ENCODE measurements at regions not wholly inside any gene's neighbourhood (a gene's known extent, or its start where the extent isn't known, plus 50 kb on each side); places are given as distances from the start of the nearest gene placed in this dataset.

DNA sequence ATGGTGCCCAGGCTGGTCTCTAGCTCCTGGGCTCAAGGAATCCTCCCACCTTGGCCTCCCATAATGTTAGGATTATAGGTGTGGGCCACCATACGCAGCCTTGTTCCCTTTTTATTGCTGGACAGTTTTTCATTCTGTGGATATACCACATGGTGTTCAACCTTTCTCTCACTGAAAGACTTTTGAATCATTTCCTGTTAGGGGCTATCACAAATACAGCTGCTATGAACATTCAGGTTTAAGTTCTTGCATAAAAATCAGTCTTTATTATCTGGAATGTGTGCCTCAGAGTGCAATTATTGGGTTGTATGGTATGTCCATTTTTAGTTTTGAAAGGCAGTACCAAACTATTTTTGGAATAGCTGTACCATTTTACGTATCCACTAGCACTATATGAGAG is 647.2 kb downstream of the LIG4 start:
- H3K27ac ChIP-seq (ENCODE audit: low read depth in 1 of 3, low read length in 2 of 3) = no peak overlapping the region
- H3K36me3 ChIP-seq (ENCODE audit: control insufficient read depth in 3 of 3, insufficient read depth in 2 of 3, low read depth in 1 of 3, low read length in 3 of 3) = no peaks in the 10 kb centered on the region
- DNase-seq (no peak), FAIRE-seq (no peak)
- no peaks in the 10 kb centered on the region for H3K4me1 ChIP-seq (ENCODE audit: control insufficient read depth in 3 of 3, insufficient read depth in 2 of 3, low read depth in 1 of 3, low read length in 2 of 3)
- 88 to 94% (median 90%) methylated on average over 2 of the region's 2 CpGs for WGBS, 3 donors
- no peaks in the 10 kb centered on the region for H3K27me3 ChIP-seq (ENCODE audit: control insufficient read depth in 3 of 3, insufficient read depth in 3 of 3, low read length in 3 of 3)
- H3K9me3 ChIP-seq (ENCODE audit: control insufficient read depth in 2 of 2, insufficient read depth in 1 of 2, low read depth in 1 of 2, low read length in 1 of 2) = no peaks in the 10 kb centered on the region
- no peak overlapping the region for H3K4me3 ChIP-seq (ENCODE audit: low read depth in 1 of 3, low read length in 3 of 3)

GRCh38 chr13:107563099-107563925 is 652.0 kb downstream of the LIG4 start:
- Histone ChIP-seq H3K36me3 (ENCODE audit: control insufficient read depth in 3 of 3, insufficient read depth in 2 of 3, low read depth in 1 of 3, low read length in 3 of 3) (no peaks in the 10 kb centered on the region), H3K9me3 (ENCODE audit: control insufficient read depth in 2 of 2, insufficient read depth in 1 of 2, low read depth in 1 of 2, low read length in 1 of 2) (no peaks in the 10 kb centered on the region), H3K4me1 (ENCODE audit: control insufficient read depth in 3 of 3, insufficient read depth in 2 of 3, low read depth in 1 of 3, low read length in 2 of 3) (no peaks in the 10 kb centered on the region), H3K27me3 (ENCODE audit: control insufficient read depth in 3 of 3, insufficient read depth in 3 of 3, low read length in 3 of 3) (no peaks in the 10 kb centered on the region), H3K27ac (ENCODE audit: low read depth in 1 of 3, low read length in 2 of 3) (no peak overlapping the region), H3K4me3 (ENCODE audit: low read depth in 1 of 3, low read length in 3 of 3) (no peak overlapping the region)
- DNase-seq (no peak), FAIRE-seq (no peak)
- 33 to 42% (median 42%) methylated on average over 7 of the region's 7 CpGs for WGBS, 3 donors

GRCh38 chr13:107562203-107562602 is 653.1 kb downstream of the LIG4 start:
- Histone ChIP-seq H3K4me1 (ENCODE audit: control insufficient read depth in 3 of 3, insufficient read depth in 2 of 3, low read depth in 1 of 3, low read length in 2 of 3) (no peaks in the 10 kb centered on the region), H3K27me3 (ENCODE audit: control insufficient read depth in 3 of 3, insufficient read depth in 3 of 3, low read length in 3 of 3) (no peaks in the 10 kb centered on the region), H3K9me3 (ENCODE audit: control insufficient read depth in 2 of 2, insufficient read depth in 1 of 2, low read depth in 1 of 2, low read length in 1 of 2) (no peaks in the 10 kb centered on the region), H3K27ac (ENCODE audit: low read depth in 1 of 3, low read length in 2 of 3) (no peak overlapping the region), H3K36me3 (ENCODE audit: control insufficient read depth in 3 of 3, insufficient read depth in 2 of 3, low read depth in 1 of 3, low read length in 3 of 3) (no peaks in the 10 kb centered on the region), H3K4me3 (ENCODE audit: low read depth in 1 of 3, low read length in 3 of 3) (no peak overlapping the region)
- DNase-seq = no peak
- no peak for FAIRE-seq
- 58 to 62% (median 58%) methylated on average over 5 of the region's 5 CpGs for WGBS, 3 donors

DNA sequence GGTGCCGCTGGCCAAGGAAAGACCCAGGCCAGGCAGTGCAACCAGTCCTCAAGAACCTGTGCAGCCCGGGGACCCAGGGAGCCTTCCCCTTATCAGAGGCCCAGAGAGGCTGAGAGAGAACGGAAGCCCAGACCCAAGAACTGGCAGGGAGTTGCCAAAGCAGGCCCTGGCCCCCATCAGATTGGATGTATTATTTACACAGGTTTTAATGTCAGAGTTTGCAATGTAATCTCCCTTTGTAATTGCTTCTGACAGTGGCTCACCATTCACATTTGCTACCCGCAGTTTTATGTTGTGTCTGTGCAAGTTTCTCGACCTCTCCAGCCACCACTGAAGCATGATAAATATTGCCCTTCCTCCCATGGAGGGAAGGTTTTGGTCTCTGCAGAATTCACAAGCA is 660.9 kb downstream of the LIG4 start:
- no peaks in the 10 kb centered on the region for H3K36me3 ChIP-seq (ENCODE audit: control insufficient read depth in 3 of 3, insufficient read depth in 2 of 3, low read depth in 1 of 3, low read length in 3 of 3)
- DNase-seq (no peak), FAIRE-seq (no peak)
- H3K4me1 ChIP-seq (ENCODE audit: control insufficient read depth in 3 of 3, insufficient read depth in 2 of 3, low read depth in 1 of 3, low read length in 2 of 3) = no peaks in the 10 kb centered on the region
- WGBS, 3 donors = 63 to 67% (median 65%) methylated on average over 5 of the region's 5 CpGs
- H3K4me3 ChIP-seq (ENCODE audit: low read depth in 1 of 3, low read length in 3 of 3) = no peak overlapping the region
- H3K9me3 ChIP-seq (ENCODE audit: control insufficient read depth in 2 of 2, insufficient read depth in 1 of 2, low read depth in 1 of 2, low read length in 1 of 2) = no peaks in the 10 kb centered on the region
- H3K27ac ChIP-seq (ENCODE audit: low read depth in 1 of 3, low read length in 2 of 3) = no peak overlapping the region
- H3K27me3 ChIP-seq (ENCODE audit: control insufficient read depth in 3 of 3, insufficient read depth in 3 of 3, low read length in 3 of 3) = no peaks in the 10 kb centered on the region

DNA sequence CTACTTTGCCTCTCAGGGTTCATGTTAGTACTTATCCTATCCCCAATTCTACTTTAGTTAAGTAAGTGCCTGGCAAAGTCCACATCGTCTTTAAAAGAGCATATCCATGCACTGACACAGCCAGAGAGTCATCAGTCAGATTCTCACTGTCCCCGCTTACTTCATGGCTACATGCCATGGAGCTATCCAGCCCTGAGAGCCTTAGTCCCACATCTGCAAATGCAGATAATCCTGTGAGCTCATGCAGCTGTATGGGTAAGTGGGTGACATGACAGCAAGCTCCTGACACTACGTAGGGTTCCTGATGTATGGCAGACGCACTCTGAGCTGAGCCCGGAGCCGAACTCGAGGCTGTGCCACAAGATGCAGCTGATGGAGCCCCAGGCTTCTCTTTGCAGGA is 661.5 kb downstream of the LIG4 start:
- Histone ChIP-seq H3K9me3 (ENCODE audit: control insufficient read depth in 2 of 2, insufficient read depth in 1 of 2, low read depth in 1 of 2, low read length in 1 of 2) (no peaks in the 10 kb centered on the region), H3K27ac (ENCODE audit: low read depth in 1 of 3, low read length in 2 of 3) (no peak overlapping the region), H3K36me3 (ENCODE audit: control insufficient read depth in 3 of 3, insufficient read depth in 2 of 3, low read depth in 1 of 3, low read length in 3 of 3) (no peaks in the 10 kb centered on the region), H3K4me3 (ENCODE audit: low read depth in 1 of 3, low read length in 3 of 3) (no peak overlapping the region), H3K4me1 (ENCODE audit: control insufficient read depth in 3 of 3, insufficient read depth in 2 of 3, low read depth in 1 of 3, low read length in 2 of 3) (no peaks in the 10 kb centered on the region), H3K27me3 (ENCODE audit: control insufficient read depth in 3 of 3, insufficient read depth in 3 of 3, low read length in 3 of 3) (no peaks in the 10 kb centered on the region)
- WGBS, 3 donors = 69 to 89% (median 78%) methylated on average over 7 of the region's 7 CpGs
- no peak for FAIRE-seq
- no peak for DNase-seq

DNA sequence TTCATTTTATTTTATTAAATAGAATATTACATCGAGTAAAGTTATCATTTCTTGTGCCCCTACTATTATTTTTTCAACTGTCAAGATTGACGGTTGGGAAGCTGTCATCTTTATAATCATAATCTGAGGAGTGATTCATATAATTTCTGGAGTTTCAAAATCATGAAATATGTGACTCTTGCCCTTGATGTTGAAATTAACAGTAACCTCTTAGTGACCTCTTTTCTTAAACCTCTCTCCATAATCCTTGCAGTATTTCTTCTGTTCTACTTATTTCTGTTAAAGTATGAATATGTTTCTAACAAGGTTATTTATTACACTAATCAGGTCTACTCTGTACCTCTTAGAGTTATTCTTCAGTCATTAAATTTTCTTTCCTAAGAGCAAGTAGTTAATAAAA is 663.8 kb downstream of the LIG4 start:
- Histone ChIP-seq H3K9me3 (ENCODE audit: control insufficient read depth in 2 of 2, insufficient read depth in 1 of 2, low read depth in 1 of 2, low read length in 1 of 2) (no peaks in the 10 kb centered on the region), H3K4me3 (ENCODE audit: low read depth in 1 of 3, low read length in 3 of 3) (no peak overlapping the region), H3K4me1 (ENCODE audit: control insufficient read depth in 3 of 3, insufficient read depth in 2 of 3, low read depth in 1 of 3, low read length in 2 of 3) (no peaks in the 10 kb centered on the region), H3K27ac (ENCODE audit: low read depth in 1 of 3, low read length in 2 of 3) (no peak overlapping the region), H3K27me3 (ENCODE audit: control insufficient read depth in 3 of 3, insufficient read depth in 3 of 3, low read length in 3 of 3) (no peaks in the 10 kb centered on the region), H3K36me3 (ENCODE audit: control insufficient read depth in 3 of 3, insufficient read depth in 2 of 3, low read depth in 1 of 3, low read length in 3 of 3) (no peaks in the 10 kb centered on the region)
- WGBS, 3 donors = 62 to 88% (median 77%) methylated on average over 2 of the region's 2 CpGs
- DNase-seq = no peak
- FAIRE-seq = no peak

GRCh38 chr13:107548338-107548737 is 667.0 kb downstream of the LIG4 start:
- WGBS, 3 donors = 41 to 68% (median 45%) methylated on average over 1 of the region's 1 CpG
- no peak for FAIRE-seq

DNA sequence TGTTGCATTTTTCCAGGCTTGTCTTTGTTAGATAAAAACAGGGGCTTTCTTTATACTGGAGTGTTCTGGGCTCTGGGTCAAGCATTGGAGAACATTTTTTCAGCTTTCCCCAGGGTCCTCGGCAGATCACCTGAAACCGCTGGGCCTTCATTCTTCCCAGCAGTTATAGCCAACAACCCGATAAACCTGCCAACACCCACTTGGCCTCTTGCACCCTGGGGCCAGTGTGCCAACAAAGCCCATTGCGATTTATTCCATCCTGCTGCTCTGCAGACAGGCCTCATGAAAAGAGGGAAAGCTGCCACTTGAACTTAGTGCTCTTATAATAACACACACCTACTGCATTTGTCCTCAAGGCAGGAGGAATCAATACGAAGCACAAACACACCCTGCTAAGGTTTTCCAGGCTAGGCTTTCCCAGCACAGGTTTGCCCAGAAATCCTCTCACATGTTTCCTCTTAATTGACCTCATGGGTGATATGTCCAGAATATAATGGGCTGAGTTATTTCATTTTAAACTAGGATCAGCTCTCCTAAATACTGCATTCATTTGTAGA is 669.3 kb downstream of the LIG4 start:
- FAIRE-seq (no peak), DNase-seq (peak in 1 of 2 donors; percentile 11)
- Histone ChIP-seq H3K4me1 (ENCODE audit: control insufficient read depth in 3 of 3, insufficient read depth in 2 of 3, low read depth in 1 of 3, low read length in 2 of 3) (no peaks in the 10 kb centered on the region), H3K27ac (ENCODE audit: low read depth in 1 of 3, low read length in 2 of 3) (no peak overlapping the region), H3K9me3 (ENCODE audit: control insufficient read depth in 2 of 2, insufficient read depth in 1 of 2, low read depth in 1 of 2, low read length in 1 of 2) (peaks cover 0 to 3% of the 10 kb centered on the region in 2 donors), H3K36me3 (ENCODE audit: control insufficient read depth in 3 of 3, insufficient read depth in 2 of 3, low read depth in 1 of 3, low read length in 3 of 3) (no peaks in the 10 kb centered on the region), H3K4me3 (ENCODE audit: low read depth in 1 of 3, low read length in 3 of 3) (no peak overlapping the region), H3K27me3 (ENCODE audit: control insufficient read depth in 3 of 3, insufficient read depth in 3 of 3, low read length in 3 of 3) (no peaks in the 10 kb centered on the region)
- whole genome bisulfite sequencing, 3 donors = 20 to 59% (median 47%) methylated on average over 5 of the region's 5 CpGs

More at GRCh38 chr13:107548338-107548737, 667.0 kb downstream of the LIG4 start:
- Histone ChIP-seq H3K4me1 (ENCODE audit: control insufficient read depth in 3 of 3, insufficient read depth in 2 of 3, low read depth in 1 of 3, low read length in 2 of 3) (no peaks in the 10 kb centered on the region), H3K9me3 (ENCODE audit: control insufficient read depth in 2 of 2, insufficient read depth in 1 of 2, low read depth in 1 of 2, low read length in 1 of 2) (no peaks in the 10 kb centered on the region), H3K4me3 (ENCODE audit: low read depth in 1 of 3, low read length in 3 of 3) (no peak overlapping the region), H3K27ac (ENCODE audit: low read depth in 1 of 3, low read length in 2 of 3) (no peak overlapping the region), H3K27me3 (ENCODE audit: control insufficient read depth in 3 of 3, insufficient read depth in 3 of 3, low read length in 3 of 3) (no peaks in the 10 kb centered on the region), H3K36me3 (ENCODE audit: control insufficient read depth in 3 of 3, insufficient read depth in 2 of 3, low read depth in 1 of 3, low read length in 3 of 3) (no peaks in the 10 kb centered on the region)
- DNase-seq = no peak
